ENCODE measurements at regions not wholly inside any gene's neighbourhood (a gene's known extent, or its start where the extent isn't known, plus 50 kb on each side); places are given as distances from the start of the nearest gene placed in this dataset.

- H3K4me1 Mint-ChIP-seq, result no peaks in the 10 kb centered on the region
- Histone ChIP-seq H3K27me3 (ENCODE audit: control insufficient read depth in 2 of 2, insufficient read depth in 2 of 2, low read length in 2 of 2) (no peaks in the 10 kb centered on the region), H3K36me3 (replicated peaks in 1 of 2; ENCODE audit: control insufficient read depth in 1 of 2, insufficient read depth in 2 of 2, low read length in 2 of 2) (no peaks in the 10 kb centered on the region), H3K9me3 (replicated peaks in 1 of 2; ENCODE audit: control insufficient read depth in 1 of 2, insufficient read depth in 1 of 2, low read length in 2 of 2) (peaks cover 15 to 29% of the 10 kb centered on the region in 2 donors), H3K4me2 (replicated peaks; ENCODE audit: extremely low read depth, low read length, poor library complexity, severe bottlenecking) (no peak overlapping the region), H3K4me1 (ENCODE audit: control insufficient read depth in 1 of 2, insufficient read depth in 2 of 2, low read length in 2 of 2) (no peaks in the 10 kb centered on the region), H3K79me2 (ENCODE audit: insufficient read depth, low read length) (no peaks in the 10 kb centered on the region), H4K20me1 (ENCODE audit: insufficient read depth, low read length) (no peaks in the 10 kb centered on the region), H3K9ac (ENCODE audit: insufficient read depth, low read length, poor library complexity, severe bottlenecking) (no peak overlapping the region), H3K4me3 (replicated peaks in 1 of 3; ENCODE audit: low read depth in 2 of 3, low read length in 3 of 3) (no peak overlapping the region), H3K27ac (ENCODE audit: low read depth in 1 of 2, low read length in 2 of 2) (no peak overlapping the region), H2AFZ (ENCODE audit: insufficient read depth, low read depth, low read length, poor library complexity, severe bottlenecking) (no peak overlapping the region)
- DNase-seq, result no peak
- no peak overlapping the region for H3K4me3 Mint-ChIP-seq
- H3K27ac Mint-ChIP-seq, result no peak overlapping the region
- no peak for TF ChIP-seq CTCF (IDR thresholded peaks at IDR 0.05)
- intact Hi-C loops (cut with micrococcal nuclease), result no loop called here
- peaks cover 13 to 33% (median 21%) of the 10 kb centered on the region in 7 donors for H3K9me3 Mint-ChIP-seq
- WGBS (ENCODE audit: insufficient coverage), result 76% methylated on average over 5 of the region's 6 CpGs
- peaks cover 0 to 2% (median 1%) of the 10 kb centered on the region in 3 donors for H3K27me3 Mint-ChIP-seq (ENCODE audit: low read depth in 3 of 3)
- no peaks in the 10 kb centered on the region for H3K36me3 Mint-ChIP-seq
Observed at GRCh38 chr3:3405131-3405530, 225.6 kb upstream of the CRBN start.

DNA sequence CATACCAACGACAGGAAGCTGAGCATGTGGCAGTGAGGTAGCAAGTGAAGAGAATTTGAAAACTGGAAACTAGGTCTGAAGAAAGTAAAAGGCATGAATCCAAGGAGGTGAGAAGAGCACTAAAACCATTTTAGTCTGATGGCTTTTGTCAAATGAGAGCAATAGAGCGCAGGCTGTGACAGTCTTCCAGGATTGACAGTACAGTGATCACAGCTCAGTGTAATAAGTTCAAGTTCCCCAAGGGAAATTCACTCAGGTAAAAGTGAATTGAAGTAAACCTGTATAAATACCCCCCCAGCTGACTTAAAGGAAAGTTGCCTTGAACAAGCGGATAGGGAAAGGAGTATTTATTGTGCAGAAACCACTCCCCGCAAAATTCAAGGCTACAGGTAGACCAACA lies 224.2 kb upstream of the CRBN start:
- Histone ChIP-seq H3K27ac (ENCODE audit: low read depth in 1 of 2, low read length in 2 of 2) (no peak overlapping the region), H3K9ac (ENCODE audit: insufficient read depth, low read length, poor library complexity, severe bottlenecking) (no peak overlapping the region), H4K20me1 (ENCODE audit: insufficient read depth, low read length) (no peaks in the 10 kb centered on the region), H3K9me3 (replicated peaks in 1 of 2; ENCODE audit: control insufficient read depth in 1 of 2, insufficient read depth in 1 of 2, low read length in 2 of 2) (peaks cover 29 to 31% of the 10 kb centered on the region in 2 donors), H3K79me2 (ENCODE audit: insufficient read depth, low read length) (no peaks in the 10 kb centered on the region), H3K4me3 (replicated peaks in 1 of 3; ENCODE audit: low read depth in 2 of 3, low read length in 3 of 3) (no peak overlapping the region), H3K4me1 (ENCODE audit: control insufficient read depth in 1 of 2, insufficient read depth in 2 of 2, low read length in 2 of 2) (no peaks in the 10 kb centered on the region), H3K36me3 (replicated peaks in 1 of 2; ENCODE audit: control insufficient read depth in 1 of 2, insufficient read depth in 2 of 2, low read length in 2 of 2) (no peaks in the 10 kb centered on the region), H3K27me3 (ENCODE audit: control insufficient read depth in 2 of 2, insufficient read depth in 2 of 2, low read length in 2 of 2) (no peaks in the 10 kb centered on the region), H2AFZ (ENCODE audit: insufficient read depth, low read depth, low read length, poor library complexity, severe bottlenecking) (no peak overlapping the region), H3K4me2 (replicated peaks; ENCODE audit: extremely low read depth, low read length, poor library complexity, severe bottlenecking) (no peak overlapping the region)
- Mint-ChIP-seq H3K36me3 (no peaks in the 10 kb centered on the region), H3K27ac (no peak overlapping the region), H3K4me3 (no peak overlapping the region), H3K27me3 (ENCODE audit: low read depth in 3 of 3) (peaks cover 0 to 1% (median 0%) of the 10 kb centered on the region in 3 donors), H3K9me3 (peaks cover 10 to 41% (median 25%) of the 10 kb centered on the region in 7 donors), H3K4me1 (no peaks in the 10 kb centered on the region)
- no peak for DNase-seq
- no peak for TF ChIP-seq CTCF (IDR thresholded peaks at IDR 0.05)
- 83% methylated on average over 2 of the region's 4 CpGs for WGBS (ENCODE audit: insufficient coverage)
- intact Hi-C loops (cut with micrococcal nuclease), result no loop called here
